NCI-H82 treated with DMSO at 0.1 percent for 48 hours (cell line): ENCODE measurements at regions not wholly inside any gene's neighbourhood (a gene's known extent, or its start where the extent isn't known, plus 50 kb on each side); places are given as distances from the start of the nearest gene placed in this dataset.
A peak's percentile ranks its signal among the peaks of the same experiment; 100 is the strongest.

Experiments
- DNase-seq: peaks from one replicate; lab custom pipeline; 2025; ENCODE audit not compliant: unreplicated experiment; lab: John Stamatoyannopoulos, UW

DNA sequence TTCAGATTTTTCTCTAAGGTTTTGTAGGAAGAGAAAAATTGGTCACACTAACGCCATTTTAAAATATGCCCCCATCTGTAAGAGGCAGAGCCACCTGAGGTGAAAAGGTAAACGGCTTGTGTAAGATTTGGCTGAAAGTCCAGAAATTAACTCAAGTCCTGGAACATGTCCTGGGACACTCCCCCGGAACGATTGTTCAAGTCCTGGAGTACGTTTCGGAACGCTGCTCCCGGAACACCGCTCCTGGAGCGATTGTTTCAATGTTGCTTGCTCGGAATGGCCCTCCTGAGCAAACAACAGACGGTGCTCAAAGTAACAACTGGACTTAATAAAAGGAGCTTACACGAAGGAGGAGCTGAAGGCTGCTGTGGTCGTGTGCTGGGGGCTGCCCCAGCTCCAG is 796.5 kb upstream of the SLIT2 start:
- DNase-seq, result peak; percentile 13

DNA sequence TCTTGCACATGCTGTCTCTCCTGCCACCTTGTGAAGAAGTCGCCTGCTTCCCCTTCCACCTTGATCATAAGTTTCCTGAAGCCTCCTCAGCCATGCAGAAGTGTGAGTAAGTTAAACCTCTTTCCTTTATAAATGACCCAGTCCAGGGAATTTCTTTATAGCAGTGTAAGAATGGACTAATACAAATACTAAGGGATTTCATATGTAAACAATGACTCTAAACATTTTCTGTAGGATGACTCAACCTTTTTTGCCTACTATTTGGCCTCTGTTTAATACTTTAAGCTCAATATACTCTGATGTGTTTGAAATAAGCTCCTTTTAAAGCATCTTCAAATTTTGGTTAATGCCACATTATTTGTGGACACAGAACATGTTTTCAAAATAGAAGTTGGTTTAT is 813.5 kb upstream of the SLIT2 start:
- DNase-seq, result no peak

DNA sequence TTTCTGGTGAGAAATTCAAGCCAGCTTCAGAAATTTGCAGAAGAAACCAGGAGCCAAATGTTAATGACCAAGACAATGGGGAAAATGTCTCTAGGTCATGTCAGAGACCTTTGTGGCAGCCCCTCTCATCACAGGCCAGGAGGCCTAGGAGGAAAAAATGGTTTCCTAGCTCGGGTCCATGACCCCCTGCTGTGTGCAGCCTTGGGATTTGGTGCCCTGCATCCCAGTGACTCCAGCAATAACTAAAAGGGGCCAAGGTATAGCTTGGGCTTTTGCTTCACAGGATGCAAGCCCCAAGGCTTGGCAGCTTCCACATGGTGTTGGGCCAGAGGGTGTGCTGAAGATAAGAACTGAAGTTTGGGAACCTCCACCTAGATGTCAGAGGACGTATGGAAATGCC is 814.7 kb upstream of the SLIT2 start:
- DNase-seq, result no peak

DNA sequence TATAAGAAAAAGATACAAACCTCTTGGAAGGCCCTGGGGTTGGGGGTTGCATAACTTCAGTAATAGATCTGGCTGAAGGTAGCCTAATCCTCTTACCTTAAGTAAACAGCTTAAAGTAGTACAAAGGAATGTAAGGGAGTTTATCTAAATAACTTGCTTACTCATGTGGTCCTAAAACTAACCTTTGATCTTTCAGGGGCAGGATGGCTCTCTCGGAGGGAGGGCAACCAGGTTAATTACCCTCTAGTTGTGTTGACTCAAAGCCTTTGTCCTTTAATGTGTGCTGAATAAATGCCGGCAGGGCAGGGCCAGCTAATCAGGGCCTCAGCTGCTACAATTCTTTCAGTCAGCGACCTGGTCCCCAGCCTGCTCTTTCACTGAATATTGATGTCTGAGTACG is 822.0 kb upstream of the SLIT2 start:
- DNase-seq, result no peak

DNA sequence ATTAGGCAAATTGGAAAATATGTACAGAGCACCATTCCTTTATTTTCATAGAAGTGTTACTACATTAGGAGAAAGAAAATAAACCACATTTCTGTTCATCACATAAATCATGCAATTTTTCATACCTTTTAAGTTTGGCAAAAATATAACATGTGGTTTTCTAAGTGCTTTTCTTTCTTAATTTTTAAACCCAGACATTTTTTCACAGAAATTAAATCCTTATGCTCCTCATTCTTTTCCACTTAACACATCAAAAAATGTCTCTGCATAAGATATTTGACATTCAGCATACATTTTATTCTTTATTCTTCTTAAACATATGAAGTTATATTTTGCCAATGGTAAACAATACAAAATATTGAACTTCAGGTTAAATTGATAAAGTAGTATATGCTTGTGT is 826.6 kb upstream of the SLIT2 start:
- no peak for DNase-seq

DNA sequence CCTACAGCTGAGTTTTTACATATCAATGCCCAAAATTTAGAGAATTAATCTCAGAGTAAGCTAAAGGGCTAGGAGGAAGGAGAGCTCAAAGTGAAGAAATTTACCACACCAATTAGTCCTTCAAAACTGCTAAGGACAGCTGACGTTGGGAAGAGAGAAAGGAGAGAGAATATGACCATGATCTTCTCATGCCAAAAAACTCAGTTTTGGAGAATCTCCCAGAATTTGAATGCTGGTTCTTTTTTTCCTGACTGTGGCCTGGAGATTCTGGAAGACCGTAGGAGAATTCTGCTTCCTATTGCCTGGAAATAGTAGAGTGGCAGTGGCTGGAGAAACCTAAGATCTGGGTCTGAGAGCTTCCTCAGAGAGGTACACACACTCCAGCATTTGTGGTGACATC is 834.4 kb upstream of the SLIT2 start:
- no peak for DNase-seq

DNA sequence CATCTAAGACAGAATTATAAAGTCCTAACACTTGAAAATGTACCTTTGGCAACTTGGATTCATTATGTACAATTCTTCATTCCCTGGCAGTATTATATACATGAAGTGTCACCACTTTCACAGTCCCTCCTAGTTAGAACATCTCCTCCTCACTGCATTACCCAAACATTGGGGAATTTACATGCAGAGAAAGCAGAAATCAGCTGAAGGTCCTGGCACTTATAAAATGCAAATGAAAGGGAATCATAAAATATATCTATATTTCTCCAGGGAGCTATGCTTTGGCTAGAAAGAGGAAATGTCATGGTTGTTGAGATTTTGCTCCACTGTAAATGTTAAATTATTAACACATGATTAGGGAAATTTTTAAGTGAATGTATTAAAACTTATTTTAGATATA is 835.6 kb upstream of the SLIT2 start:
- no peak for DNase-seq

DNA sequence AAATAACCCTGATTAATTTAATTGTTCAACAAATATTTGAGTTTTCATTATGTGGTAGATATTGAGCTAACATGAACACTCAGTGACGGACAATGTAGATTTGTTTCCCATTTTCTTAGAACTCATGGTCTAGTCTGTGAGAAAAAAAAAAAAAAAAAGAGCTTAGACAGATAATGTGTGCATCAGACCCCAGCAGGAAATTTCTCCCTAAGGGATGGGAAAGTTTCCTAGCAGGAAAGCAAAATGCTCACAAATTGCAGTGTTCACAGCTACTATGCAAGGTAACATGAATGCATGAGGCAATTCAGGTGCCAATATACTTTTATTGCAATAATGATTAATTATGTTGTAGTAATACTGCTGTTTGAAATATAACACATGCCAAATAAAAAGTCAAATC is 843.2 kb upstream of the SLIT2 start:
- DNase-seq, result no peak

DNA sequence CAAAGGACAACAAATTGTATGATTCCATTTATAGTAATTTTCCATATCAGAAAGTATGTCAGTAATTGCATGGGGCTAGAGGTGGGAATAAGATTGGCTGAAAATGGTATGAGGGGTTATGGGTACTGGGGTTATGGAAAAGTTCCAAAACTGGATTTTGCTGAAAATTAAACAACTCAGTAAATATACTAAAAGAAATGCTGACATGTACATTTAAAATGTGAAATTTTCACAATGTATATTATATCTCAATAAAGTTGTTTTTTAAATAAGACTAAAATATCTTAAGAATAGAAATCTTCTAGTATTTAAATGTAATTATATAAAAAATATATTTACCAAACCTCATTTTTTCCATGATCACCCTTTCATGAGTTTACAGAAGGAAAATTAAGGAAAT is 844.9 kb upstream of the SLIT2 start:
- no peak for DNase-seq

DNA sequence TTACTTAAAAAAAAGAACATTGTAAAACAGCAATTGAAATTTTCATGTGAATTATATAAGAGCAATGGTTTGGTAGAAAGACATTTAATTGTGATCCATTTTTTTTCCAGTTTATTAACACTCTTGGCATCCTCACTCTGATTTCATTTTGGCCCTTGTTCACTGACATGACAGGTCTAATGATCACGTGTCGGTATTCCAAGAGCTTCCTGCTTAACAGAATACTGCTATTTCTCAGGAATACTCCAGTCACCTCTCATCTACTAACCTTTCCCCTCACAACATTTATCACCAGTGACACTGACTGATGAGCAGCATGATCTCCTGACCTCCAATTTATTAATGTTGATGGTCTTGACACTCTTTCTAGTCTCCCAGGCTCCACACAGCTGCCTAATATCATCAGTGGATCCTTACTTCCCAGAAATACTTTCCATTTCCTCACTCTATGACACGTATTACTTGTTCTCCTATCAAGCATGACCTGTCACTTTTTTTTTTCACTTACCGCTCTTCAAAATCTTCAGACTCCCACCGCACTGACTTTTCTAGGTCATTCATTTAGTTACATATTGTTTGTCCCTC is 847.8 kb upstream of the SLIT2 start:
- no peak for DNase-seq

DNA sequence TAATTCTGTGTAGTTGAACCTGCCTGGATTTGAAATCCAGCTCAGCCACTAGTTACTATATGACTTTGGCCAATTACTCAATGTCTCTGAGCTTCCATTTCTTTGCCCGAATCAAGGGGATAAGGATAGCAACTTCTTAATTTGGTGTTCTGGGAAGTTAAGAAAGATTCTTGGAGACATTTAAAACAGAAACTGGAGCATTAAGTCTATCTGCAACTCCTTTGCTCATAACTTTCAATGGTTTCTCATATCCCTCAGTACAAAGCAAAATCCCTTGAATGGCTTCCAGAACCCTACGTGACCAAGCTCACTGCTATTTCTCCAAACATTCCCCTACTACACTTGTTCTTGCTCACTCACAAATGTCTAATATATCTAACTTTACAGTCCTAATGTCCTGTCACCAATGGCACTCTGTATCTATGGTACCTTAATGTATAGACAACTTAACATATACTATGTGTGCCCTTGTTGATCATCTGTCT is 849.1 kb upstream of the SLIT2 start:
- no peak for DNase-seq

DNA sequence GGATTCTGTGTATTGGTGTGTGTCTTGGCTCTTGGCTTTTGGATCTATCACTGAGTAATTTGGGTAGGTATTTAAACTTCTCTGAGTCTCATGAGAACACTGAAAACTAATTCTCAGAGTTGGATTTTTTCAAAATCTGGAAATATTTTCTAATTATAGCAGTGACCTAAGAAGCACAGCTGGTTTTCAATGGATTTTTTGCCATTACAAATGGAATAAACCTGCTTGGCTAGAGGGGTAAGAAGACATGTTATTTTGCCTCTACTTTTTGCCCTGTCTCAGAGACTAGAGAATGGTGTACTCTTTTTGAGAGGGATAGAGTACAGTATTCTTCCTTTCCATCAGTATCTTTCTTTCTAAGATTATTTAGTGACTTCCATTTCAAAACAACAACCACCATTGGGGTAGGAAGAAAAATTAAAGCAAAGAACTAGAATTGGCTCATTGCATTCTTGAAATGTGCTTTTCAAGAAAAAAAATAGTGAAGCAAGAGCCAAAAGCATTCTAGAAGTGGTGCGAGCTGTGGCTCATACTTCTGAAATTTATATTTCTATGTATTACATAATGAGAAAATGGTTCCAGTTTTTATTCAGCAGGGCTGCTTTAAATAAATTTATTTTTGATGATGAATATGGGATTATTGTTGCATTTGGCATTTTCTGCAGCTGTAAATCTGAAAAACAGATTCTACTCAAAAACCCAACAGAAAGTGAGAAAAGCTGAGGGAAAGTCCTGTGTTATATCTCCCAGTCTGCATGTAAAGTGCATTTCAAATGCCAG is 850.2 kb upstream of the SLIT2 start:
- DNase-seq, result no peak

DNA sequence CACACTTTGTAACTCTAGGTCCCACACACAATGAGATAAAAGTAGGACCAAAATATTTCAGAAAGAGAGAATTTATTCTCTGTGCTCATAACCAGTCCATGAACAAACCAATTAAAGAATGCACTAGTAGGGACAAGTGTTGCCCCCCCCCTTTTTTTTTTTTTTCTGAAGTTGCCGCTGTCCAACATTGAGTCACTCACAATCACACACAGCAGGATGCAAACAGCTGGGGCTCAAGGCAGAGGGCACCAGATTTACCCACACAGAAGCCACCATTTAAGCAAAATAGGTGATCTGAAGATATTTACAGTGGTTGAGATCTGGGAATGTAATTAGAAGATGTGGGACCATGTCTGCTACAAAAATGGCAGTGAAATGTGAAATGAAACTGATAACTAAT is 850.9 kb upstream of the SLIT2 start:
- no peak for DNase-seq

DNA sequence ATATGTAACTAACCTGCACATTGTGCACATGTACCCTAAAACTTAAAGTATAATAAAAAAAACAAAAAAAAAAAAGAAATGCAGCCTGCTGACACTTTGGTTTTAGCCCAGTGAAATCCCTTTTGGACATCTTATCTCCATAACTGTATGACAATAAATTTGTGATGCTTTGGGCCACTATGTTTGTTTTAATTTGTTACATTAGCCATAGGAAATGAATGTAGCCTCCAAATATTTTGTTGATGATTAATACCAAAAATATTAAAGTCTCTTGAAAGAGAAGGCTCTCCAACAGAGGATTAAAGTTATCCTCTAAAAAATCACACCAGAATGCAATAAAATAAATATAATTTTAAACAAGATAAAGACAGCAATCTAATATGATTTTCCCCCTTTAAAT is 852.7 kb upstream of the SLIT2 start:
- DNase-seq, result no peak

DNA sequence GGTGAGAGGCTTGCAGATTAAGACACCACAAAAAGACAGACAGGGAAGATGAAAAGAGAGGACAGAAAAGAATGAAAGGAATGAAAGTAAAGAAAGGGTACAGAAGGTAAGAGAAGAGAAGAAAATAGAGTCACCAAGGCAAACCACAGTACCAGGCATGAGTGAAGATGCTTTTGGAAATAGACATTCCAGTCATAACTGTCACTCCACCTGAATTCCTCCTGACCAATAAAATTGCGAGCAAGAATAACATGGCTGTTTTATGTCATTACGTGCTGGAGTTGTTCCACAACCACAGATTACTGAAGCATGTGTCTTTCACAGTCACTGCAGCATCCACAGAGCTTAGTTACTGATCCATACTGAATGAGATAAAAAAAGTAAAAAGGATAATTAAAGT is 864.9 kb upstream of the SLIT2 start:
- DNase-seq, result no peak

DNA sequence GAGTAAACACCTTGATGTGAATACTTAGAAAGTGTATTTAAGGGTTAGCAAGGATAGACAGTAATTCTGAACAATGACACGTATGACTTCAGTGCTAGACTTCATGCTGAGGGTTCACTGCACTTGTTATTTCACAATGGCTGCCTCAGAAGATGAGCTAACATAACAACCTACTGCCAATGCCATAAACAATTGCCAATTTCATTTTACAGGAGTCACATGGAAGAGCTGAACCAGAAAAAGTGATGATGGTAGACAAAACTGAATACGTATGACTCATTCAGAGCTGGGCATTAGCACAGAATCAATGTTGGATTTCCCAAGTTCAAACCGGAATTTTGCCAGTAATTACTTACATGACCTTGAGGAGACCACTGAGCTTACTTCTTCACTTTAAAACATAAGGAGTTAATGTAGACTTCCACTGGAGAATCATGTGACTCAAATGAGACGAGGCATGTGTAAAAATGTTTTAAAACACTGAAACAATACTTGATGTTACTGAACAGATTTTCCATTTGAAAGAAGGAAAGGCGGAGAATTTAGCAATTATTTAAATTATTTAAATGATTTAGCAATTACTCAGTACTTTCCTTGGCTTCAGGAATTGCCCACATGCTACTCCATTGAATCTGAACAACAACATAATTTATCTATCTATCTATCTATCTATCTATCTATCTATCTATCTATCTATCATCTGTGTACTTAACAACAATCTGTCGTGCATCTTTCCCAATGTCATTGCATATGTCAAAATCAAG is 868.5 kb upstream of the SLIT2 start:
- DNase-seq, result no peak

DNA sequence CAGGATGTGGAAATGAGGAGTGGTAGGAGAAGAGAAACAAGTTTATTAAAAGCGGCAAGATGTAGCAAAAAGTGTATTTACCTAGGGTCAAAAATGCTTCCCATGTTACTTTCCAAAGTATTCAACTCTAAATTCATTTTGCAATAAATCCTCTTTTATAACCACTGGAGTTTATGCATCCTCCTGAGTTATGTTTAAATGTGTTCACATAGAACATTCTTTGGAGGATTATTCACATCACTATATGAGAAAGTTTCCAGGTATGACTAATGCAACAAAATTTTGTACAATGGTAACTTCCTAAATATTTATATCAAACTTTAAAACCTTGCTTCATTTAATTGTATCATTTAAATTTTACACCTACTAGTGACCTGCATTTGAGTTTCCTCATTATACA is 870.6 kb upstream of the SLIT2 start:
- no peak for DNase-seq

DNA sequence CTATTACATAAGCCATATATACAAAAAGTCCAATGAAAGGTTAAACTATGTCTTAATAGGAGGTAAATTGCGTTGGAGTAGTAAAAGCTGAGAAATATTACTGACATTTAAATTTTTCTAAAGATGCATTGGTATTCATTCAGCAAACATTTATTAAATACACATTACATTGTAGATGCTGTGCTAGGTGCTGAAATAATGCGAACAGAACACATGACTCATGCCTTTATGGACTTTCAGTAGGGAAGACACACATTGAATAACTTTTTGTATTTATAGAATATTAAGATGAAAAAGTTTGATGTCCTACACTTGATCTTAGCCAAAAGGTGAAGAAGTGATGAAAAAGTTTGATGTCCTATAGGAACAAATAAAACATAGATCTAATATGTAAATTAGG is 871.1 kb upstream of the SLIT2 start:
- no peak for DNase-seq

DNA sequence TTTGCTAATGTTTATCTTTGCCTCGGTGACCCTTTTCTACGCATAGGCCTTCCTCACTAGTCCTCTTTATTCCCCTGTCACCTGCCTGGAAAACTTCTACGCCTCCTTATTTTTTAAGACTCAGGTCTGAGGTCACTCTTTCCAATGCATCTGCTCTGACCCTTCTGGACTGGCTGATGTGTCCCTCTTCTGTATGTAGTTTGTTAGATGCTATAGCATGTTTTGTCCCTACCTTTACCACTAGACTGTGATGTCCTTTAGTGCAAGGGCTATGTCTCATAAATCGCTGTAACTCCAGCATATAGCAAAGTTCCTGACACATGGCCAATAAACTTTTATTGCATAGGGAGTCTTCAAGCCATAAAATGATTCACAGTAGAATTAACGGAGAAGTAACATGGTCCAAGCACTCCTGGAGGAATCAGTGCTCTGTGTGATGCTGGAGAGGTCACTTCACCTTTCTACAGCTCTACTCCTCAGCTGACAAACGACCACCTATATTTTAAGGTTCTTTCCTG is 872.5 kb upstream of the SLIT2 start:
- DNase-seq, result no peak

DNA sequence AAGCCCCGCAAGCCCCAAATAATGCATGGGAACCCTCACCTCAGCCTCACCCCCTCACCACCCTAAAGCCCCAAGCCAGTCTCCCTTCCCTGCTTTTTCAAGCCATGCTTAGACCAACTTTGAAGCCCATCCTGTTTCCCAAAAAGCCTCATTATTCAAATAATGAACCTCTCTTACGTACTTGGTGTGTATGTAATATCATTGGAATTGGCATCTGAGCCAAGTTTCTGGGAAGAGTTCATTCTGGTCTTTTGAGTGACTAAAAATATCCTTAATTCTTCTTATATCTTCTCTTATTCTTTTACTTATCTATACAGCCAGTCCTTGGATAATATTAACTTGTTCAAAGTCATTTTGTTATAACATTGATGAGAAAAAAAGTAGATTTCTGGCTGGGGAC is 875.8 kb upstream of the SLIT2 start:
- no peak for DNase-seq

DNA sequence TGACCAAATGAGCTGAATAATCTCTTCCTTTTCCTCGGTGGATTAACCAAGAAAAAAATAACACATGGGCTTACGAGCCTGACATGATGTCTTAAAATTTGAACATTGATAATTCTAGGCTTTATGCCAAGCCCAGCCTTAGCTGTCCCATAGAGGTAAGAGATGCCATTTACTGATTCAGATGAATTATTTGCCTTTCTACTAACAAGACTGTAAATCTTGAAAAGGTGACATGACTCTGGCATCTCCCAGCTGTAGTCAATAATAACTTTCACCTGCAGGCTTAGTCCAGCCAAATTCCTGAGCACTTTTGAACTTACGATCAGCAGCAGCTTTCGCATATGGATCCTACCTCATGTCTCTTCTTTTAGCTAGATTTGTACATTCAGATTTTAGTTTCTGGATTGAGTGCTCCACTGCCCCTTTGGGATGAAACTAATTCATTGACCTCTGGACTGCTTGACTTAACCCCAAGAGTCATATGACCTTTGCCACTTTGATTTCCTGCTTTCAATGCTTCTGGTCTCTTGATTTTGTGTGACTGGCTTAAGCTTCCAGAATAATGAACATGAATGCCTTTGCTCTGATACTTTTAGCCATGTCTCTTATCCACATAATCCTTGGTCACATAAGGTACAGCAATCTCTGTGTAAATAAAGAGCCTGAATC is 876.4 kb upstream of the SLIT2 start:
- no peak for DNase-seq
